GF-D8 (cell line): ENCODE measurements at regions not wholly inside any gene's neighbourhood (a gene's known extent, or its start where the extent isn't known, plus 50 kb on each side); places are given as distances from the start of the nearest gene placed in this dataset.

Source experiments
- DNase-seq: peaks from one replicate; lab custom pipeline; 2025; lab: John Stamatoyannopoulos, UW

DNA sequence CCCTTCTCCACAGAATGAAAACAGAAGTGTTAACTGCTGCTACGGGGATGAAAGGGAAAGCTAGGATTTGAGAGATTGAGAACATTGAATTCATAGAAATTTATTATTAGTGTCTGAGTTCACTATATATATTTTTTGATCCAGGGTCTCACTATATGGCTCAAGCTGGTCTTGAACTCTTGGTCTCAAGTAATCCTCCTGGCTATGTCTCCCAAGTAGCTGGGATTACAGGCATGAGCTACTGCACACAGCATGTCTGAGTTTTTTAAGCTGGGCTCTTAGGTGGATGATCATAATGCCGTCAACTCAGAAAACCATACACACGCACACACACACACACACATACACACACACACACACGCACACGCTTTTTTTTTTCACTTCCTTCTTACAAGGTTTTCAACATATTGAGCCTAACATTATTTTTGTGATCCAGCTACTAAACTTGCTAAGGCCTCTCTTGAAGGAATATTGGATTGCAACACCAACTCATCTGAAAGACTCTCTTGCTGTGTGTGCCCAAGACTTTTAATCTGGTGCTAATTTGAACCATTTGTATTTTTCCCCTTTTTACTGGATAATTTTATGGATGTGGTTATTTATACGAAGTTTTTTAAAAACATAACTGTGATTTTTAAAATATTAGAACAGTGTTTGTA lies 1045.4 kb downstream of the DTWD2 start:
- DNase-seq: no peak

DNA sequence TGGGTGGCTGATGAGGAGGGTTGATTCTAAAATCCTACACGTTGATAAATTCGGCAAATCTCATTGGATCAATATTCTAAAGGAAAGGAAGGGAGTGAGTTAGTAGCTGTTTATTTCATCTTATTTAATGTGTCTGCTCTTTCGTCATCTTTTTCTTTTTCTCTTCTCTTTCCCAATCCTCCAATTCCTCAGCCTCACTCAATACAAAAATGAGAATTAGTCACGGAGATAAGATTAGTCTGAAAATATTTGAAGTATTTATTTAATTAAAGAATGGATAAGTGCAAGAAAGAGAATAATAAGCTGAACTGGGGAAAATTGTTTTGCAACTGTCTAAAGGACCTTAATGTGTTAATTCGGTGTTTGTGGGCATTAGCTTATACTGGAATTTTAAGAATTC lies 1095.1 kb downstream of the DTWD2 start:
- no peak for DNase-seq

- no peak for DNase-seq
These were observed 1096.0 kb downstream of the DTWD2 start for GRCh38 chr5:117892360-117892759.

GRCh38 chr5:117889596-117889995 lies 1098.8 kb downstream of the DTWD2 start:
- DNase-seq: no peak

GRCh38 chr5:117888688-117889087 lies 1099.7 kb downstream of the DTWD2 start:
- DNase-seq: no peak

GRCh38 chr5:117881426-117882230 lies 1106.7 kb downstream of the DTWD2 start:
- DNase-seq: no peak

GRCh38 chr5:117880932-117881331 lies 1107.4 kb downstream of the DTWD2 start:
- no peak for DNase-seq

- no peak for DNase-seq
These were observed 1110.6 kb downstream of the DTWD2 start for GRCh38 chr5:117877731-117878130.

GRCh38 chr5:117872798-117873368 lies 1115.5 kb downstream of the DTWD2 start:
- no peak for DNase-seq

GRCh38 chr5:117869596-117869995 lies 1118.8 kb downstream of the DTWD2 start:
- DNase-seq: no peak

- DNase-seq: peak; percentile 2
These were observed 1124.6 kb downstream of the DTWD2 start for GRCh38 chr5:117863586-117864296.

GRCh38 chr5:117860550-117860949 lies 1127.8 kb downstream of the DTWD2 start:
- DNase-seq: no peak

GRCh38 chr5:117859176-117859575 lies 1129.2 kb downstream of the DTWD2 start:
- no peak for DNase-seq

DNA sequence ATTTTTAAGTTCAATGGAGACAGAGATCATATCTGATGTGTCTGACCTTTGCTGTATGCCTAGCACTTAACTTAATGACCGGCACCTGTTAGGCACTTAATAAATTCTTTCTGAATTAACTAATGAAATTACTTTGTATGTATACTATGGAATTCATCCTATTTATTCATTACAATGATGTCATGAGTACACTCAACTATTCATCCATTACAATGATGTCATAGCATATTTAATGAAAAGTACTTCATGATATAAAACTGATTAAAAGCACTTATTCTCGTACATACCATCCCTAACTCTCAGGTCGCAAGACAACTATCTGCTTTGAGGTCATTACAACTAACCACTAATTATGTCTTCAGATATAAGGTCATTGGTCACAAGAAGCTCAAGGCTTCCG lies 1131.6 kb downstream of the DTWD2 start:
- DNase-seq: no peak

- DNase-seq: no peak
These were observed 1150.6 kb downstream of the DTWD2 start for GRCh38 chr5:117837786-117838185.

DNA sequence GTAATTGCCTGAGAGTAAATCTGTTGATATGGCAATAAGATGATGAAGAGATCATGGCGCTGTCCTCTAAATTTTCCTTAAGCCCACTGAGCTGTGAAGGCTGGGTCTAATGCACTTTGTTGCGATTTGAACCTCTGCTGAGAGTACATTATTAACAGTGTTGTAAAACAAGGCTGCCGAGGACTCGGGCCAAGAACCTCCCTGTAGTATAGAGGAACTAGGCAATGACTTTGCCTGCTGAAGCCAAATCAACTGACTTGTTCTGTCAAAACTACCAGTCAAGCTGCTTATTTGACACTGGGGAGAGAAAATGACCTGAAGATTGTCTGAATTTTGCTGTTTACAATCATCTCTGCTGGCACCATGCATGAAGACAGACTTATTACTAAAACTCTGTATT lies 1154.7 kb downstream of the DTWD2 start:
- no peak for DNase-seq

- no peak for DNase-seq
These were observed 1158.7 kb downstream of the DTWD2 start for GRCh38 chr5:117829646-117830045.

DNA sequence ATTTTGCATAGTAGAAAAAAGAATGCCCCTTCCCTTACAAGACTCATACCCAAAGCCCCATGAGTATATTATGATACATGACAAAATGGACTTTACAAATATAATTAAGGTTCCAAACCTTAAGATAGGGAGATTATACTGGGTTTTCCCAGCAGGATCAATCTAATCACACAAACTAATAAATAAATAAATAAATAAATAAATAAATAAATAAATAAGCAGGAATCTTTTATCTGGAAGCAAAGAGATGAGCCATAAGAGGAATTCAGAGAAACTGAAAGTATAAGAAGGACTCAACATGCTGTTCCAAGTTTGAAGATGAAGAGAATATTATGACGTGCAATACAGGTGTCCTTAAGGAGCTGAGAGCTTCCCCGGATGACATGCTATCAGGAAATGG lies 1174.5 kb downstream of the DTWD2 start:
- DNase-seq: no peak

DNA sequence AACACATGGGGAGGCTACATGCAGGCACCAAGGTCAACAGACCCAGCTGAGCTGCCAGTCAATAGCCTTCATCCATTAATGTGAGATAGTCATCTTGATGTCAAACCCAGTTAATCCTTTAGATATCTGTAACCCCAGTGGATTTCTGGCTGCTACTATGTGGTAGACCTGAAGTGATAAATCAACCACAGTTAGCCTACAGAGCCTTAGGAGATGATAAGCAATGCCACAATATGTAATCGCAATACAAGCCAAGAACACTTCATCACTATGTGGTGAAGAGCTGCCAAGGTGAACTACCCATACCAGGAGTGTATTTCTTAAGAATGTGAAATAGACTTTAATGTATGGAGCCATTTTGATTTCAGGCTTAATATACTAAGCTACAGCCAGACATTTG lies 1175.5 kb downstream of the DTWD2 start:
- DNase-seq: no peak

DNA sequence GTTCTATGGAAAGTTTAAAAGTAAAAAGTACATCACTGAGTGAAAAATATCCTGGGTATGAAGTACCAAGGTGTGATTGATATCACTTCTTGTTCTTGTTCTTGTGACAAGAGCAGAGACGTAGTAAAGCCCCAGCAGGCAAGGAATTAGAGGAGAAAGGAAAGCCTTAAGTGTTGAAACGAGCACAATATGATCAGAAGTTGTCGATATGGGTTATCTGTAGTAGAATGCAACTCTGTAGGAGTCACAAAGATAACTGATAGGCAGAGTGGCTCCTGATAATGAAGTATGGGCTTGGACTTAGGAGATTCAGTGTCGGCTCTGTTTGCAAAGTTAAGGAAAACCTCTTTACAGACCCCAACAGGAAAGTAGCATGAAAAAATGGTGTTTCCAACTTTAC lies 1179.1 kb downstream of the DTWD2 start:
- no peak for DNase-seq

DNA sequence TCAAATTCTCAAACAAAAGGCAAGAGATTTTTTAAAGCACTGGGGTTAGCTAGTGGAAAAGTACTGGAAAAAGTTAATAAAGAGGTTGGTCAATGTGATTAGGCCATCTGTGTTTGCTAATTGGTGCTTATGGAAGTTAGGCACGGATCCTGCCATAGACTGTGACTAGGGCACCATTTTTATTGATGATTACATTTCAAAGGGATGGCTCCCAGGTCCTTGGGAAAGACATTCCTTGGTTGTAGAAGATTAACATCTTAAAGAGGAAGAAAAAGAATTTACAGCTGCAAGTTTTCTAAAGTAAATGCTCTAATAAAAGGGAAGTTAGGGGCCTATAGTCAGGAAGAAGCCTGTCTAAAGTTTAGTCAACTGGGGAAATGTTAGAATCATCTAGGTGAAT lies 1183.3 kb downstream of the DTWD2 start:
- no peak for DNase-seq

- DNase-seq: no peak
These were observed 1184.8 kb downstream of the DTWD2 start for GRCh38 chr5:117803533-117803932.

GRCh38 chr5:117801583-117801982 lies 1186.8 kb downstream of the DTWD2 start:
- no peak for DNase-seq
